ENCODE measurements at regions not wholly inside any gene's neighbourhood (a gene's known extent, or its start where the extent isn't known, plus 50 kb on each side); places are given as distances from the start of the nearest gene placed in this dataset.

GRCh38 chr11:8327761-8328192, 64.1 kb upstream of the LMO1 start:
- in situ Hi-C loops (cut with HindIII; ENCODE audit: low sequenced_read_pairs) = no loop called here
- H3K4me3 ChIP-seq (ENCODE audit: low read depth, low read length) = no peak overlapping the region
- TF ChIP-seq CTCF (IDR thresholded peaks at IDR 0.05; ENCODE audit: low read depth, low read length, missing control alignments) = no peak
- DNase-seq (ENCODE audit: low read depth) = no peak

- H3K4me3 ChIP-seq (ENCODE audit: low read depth, low read length) = no peak overlapping the region
- TF ChIP-seq CTCF (IDR thresholded peaks at IDR 0.05; ENCODE audit: low read depth, low read length, missing control alignments) = no peak
- DNase-seq (ENCODE audit: low read depth) = no peak
- in situ Hi-C loops (cut with HindIII; ENCODE audit: low sequenced_read_pairs) = no loop called here
Observed at GRCh38 chr11:8326337-8326736, 62.7 kb upstream of the LMO1 start.

- TF ChIP-seq CTCF (IDR thresholded peaks at IDR 0.05; ENCODE audit: low read depth, low read length, missing control alignments) = no peak
- in situ Hi-C loops (cut with HindIII; ENCODE audit: low sequenced_read_pairs) = no loop called here
- no peak for DNase-seq (ENCODE audit: low read depth)
Observed at GRCh38 chr11:8325591-8326304, 62.1 kb upstream of the LMO1 start.

GRCh38 chr11:8323161-8323935, 59.7 kb upstream of the LMO1 start:
- no peak overlapping the region for H3K4me3 ChIP-seq (ENCODE audit: low read depth, low read length)
- in situ Hi-C loops (cut with HindIII; ENCODE audit: low sequenced_read_pairs) = no loop called here
- DNase-seq (ENCODE audit: low read depth) = no peak
- no peak for TF ChIP-seq CTCF (IDR thresholded peaks at IDR 0.05; ENCODE audit: low read depth, low read length, missing control alignments)

More at GRCh38 chr11:8325591-8326304, 62.1 kb upstream of the LMO1 start:
- H3K4me3 ChIP-seq (ENCODE audit: low read depth, low read length) = no peak overlapping the region

- H3K4me3 ChIP-seq (ENCODE audit: low read depth, low read length) = no peak overlapping the region
- TF ChIP-seq CTCF (IDR thresholded peaks at IDR 0.05; ENCODE audit: low read depth, low read length, missing control alignments) = no peak
- DNase-seq (ENCODE audit: low read depth) = no peak
- in situ Hi-C loops (cut with HindIII; ENCODE audit: low sequenced_read_pairs) = no loop called here
Observed at GRCh38 chr11:8321876-8322275, 58.2 kb upstream of the LMO1 start.

GRCh38 chr11:8320076-8320475, 56.4 kb upstream of the LMO1 start:
- no peak for TF ChIP-seq CTCF (IDR thresholded peaks at IDR 0.05; ENCODE audit: low read depth, low read length, missing control alignments)
- no peak overlapping the region for H3K4me3 ChIP-seq (ENCODE audit: low read depth, low read length)
- DNase-seq (ENCODE audit: low read depth) = no peak
- in situ Hi-C loops (cut with HindIII; ENCODE audit: low sequenced_read_pairs) = no loop called here
